D721Med (cell line): ENCODE measurements at regions not wholly inside any gene's neighbourhood (a gene's known extent, or its start where the extent isn't known, plus 50 kb on each side); places are given as distances from the start of the nearest gene placed in this dataset.

Source experiments
- DNase-seq: peaks from one replicate; pipeline ENCODE4 v3.0.0; 2011; ENCODE audit warnings: low spot score; ENCODE audit not compliant: insufficient read length
- FAIRE-seq: peaks from 2 replicates; lab custom pipeline; 2011; peaks lifted over from hg19 to GRCh38; lab: Jason Lieb, UNC
- TF ChIP-seq, protein P1 (sequence below): IDR thresholded peaks from 2 replicates; pipeline ENCODE4 v1.5.1; 2012; ENCODE audit warnings: mild to moderate bottlenecking, control low read depth; ENCODE audit not compliant: insufficient read depth; ENCODE audit errors: missing control alignments

GRCh38 chr20:56929606-56930005, 300.5 kb downstream of the TFAP2C start:
- FAIRE-seq (no peak), DNase-seq (no peak)

DNA sequence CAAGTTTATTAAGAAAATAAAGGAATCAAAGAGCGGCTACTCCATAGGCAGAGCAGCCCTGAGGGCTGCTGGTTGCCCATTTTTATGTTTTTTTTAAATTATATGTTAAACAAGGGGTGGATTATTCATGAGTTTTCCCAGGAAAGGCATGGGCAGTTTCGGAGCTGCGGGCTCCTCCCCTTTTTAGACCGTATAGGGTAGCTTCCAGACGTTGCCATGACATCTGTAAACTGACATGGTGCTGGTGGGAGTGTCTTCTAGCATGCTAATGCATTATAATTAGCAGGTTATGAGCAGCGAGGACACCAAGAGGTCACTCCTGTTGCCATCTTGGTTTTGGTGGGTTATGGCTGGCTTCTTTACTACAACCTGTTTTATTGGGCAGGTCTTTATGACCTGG, 301.8 kb downstream of the TFAP2C start:
- TF ChIP-seq, protein P1, sequence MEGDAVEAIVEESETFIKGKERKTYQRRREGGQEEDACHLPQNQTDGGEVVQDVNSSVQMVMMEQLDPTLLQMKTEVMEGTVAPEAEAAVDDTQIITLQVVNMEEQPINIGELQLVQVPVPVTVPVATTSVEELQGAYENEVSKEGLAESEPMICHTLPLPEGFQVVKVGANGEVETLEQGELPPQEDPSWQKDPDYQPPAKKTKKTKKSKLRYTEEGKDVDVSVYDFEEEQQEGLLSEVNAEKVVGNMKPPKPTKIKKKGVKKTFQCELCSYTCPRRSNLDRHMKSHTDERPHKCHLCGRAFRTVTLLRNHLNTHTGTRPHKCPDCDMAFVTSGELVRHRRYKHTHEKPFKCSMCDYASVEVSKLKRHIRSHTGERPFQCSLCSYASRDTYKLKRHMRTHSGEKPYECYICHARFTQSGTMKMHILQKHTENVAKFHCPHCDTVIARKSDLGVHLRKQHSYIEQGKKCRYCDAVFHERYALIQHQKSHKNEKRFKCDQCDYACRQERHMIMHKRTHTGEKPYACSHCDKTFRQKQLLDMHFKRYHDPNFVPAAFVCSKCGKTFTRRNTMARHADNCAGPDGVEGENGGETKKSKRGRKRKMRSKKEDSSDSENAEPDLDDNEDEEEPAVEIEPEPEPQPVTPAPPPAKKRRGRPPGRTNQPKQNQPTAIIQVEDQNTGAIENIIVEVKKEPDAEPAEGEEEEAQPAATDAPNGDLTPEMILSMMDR = no peak
- FAIRE-seq = no peak
- no peak for DNase-seq

More at GRCh38 chr20:56929606-56930005, 300.5 kb downstream of the TFAP2C start:
- TF ChIP-seq, protein P1 = no peak

GRCh38 chr20:56932575-56933330, 303.6 kb downstream of the TFAP2C start:
- no peak for FAIRE-seq

DNA sequence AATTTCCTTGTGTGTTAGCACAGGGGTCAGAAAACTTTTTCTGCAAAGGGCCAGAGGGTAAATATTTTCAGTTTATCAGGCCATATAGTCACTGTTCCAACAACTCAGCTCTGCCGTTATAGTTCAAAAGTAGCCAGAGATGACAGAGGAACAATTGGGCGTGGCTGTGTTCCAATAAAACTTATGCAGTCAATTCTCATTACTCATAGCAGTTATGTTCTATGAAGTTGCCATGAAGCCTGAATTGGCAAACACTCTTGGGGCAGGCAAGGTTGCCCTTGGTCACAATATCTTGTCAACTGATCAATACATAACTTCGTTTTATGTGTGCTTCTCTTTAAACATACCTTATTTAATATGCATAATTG, 304.2 kb downstream of the TFAP2C start:
- DNase-seq (no peak), FAIRE-seq (no peak)
- TF ChIP-seq, protein P1 = no peak

More at GRCh38 chr20:56932575-56933330, 303.6 kb downstream of the TFAP2C start:
- TF ChIP-seq, protein P1 = no peak
- DNase-seq = no peak

DNA sequence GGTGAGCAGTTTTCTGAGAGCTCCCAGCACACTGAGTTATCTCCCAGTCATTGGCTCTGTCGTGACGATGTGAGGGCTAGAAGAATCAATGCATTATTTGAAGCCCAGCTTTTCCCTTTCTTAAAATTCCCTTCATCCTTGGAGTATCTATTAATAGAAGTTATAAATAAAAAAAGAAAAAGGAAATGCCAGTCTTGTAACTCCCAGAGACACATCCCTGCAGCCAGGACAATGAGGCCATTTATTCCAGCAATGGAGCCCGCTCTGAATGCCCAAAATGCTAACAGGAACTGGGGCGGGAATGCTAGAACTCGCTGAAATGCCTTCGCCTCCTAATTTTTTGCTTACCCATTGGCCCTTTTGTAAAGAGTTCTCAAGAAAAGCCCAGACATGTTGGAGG, 305.8 kb downstream of the TFAP2C start:
- DNase-seq (no peak), FAIRE-seq (no peak)
- TF ChIP-seq, protein P1 = no peak

GRCh38 chr20:56940466-56940865, 311.4 kb downstream of the TFAP2C start:
- no peak for DNase-seq
- TF ChIP-seq, protein P1 = no peak

DNA sequence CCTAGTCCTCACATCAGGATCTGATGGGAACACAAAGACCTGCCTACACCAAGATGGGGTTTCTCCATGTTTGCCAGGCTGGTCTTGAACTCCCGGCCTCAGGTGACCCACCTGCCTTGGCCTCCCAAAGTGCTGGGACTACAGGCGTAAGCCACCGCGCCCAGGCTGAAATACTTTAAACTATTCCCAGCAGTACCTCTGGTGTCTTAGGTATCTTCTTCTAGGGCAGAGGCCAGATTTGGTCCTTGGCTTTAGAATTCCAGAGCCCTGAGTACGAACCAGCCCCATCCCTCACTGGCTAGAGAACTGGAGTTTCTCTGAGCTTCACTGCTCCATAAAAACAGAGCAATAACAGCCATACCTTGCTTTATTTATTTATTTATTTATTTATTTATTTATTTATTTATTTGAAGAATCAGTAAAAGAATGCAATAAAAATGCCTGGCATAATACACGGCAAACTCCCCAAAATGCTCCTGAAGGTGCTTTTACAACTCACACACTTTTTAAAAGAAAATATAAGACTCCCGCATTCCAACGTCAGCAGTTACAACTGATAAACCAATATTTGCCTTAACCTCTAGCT, 312.1 kb downstream of the TFAP2C start:
- TF ChIP-seq, protein P1 = no peak
- DNase-seq = no peak
- FAIRE-seq = no peak

More at GRCh38 chr20:56940466-56940865, 311.4 kb downstream of the TFAP2C start:
- no peak for FAIRE-seq
